ENCODE measurements at regions not wholly inside any gene's neighbourhood (a gene's known extent, or its start where the extent isn't known, plus 50 kb on each side); places are given as distances from the start of the nearest gene placed in this dataset.

DNA sequence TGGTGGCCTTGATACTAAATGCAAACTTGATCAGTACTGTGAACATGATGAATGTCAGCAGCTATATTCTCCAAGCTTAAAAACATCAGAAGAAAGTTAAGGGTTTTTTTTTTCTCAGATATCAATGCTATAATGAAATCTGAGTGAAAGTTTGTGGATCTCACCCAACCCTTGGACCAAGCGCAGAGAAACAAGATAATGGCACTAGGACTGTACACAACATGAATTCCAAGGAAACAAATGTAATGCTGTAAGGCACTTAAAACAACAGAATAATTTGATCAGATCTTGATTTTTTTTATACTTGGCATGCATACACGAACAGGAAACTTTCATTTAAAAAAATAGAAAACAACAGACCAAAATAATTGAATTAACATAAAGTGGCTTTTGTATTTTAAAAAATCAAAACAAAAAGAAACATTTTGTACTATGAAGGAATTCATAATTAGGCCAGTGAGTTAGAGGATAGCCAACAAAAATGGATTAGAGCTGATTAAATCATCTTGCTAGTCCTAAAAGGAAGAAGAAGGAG is 1154.0 kb upstream of the EYS start:
- DNase-seq: no peak

DNA sequence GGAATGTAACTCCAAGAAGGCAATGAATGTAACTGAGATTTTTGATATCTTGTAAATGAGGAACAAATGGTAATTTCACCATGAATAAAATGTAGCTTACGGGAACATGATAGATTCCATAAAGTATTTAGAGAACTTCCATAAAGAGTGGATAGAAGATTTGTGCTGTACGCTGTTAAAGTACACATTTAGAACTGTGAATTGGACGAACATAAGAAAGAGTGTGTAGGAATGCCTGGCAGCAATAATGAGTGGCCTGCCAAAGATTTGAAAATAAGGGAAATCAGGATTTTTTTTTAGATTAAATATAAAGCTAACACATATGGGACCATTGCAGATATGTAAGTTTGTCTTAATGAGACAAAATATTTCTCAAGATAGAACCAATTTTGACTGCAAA is 1153.3 kb upstream of the EYS start:
- DNase-seq: no peak

- no peak for DNase-seq
Measured at GRCh38 chr6:66858196-66858595, 1151.2 kb upstream of the EYS start.

DNA sequence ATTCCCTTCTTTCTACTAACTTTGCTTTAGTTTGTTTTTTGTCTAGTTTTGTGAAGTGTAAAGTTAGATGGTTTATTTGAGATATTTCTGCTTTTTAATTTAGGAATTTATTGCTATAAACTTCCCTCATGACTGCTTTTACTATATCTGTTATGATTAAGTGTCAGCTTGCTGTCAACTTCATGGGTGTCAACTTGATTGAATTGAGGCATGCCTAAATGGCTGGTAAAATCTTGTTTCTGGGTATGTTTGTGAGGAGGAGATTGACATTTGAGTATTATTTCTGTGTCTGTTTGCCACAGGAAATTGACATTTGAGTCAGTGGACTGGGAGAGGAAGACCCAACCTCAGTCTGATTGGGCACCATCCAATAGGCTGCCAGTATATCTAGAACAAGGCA is 1147.0 kb upstream of the EYS start:
- DNase-seq: no peak

GRCh38 chr6:66851930-66852329 is 1144.9 kb upstream of the EYS start:
- DNase-seq: no peak

- no peak for DNase-seq
Measured at GRCh38 chr6:66849843-66850242, 1142.8 kb upstream of the EYS start.

DNA sequence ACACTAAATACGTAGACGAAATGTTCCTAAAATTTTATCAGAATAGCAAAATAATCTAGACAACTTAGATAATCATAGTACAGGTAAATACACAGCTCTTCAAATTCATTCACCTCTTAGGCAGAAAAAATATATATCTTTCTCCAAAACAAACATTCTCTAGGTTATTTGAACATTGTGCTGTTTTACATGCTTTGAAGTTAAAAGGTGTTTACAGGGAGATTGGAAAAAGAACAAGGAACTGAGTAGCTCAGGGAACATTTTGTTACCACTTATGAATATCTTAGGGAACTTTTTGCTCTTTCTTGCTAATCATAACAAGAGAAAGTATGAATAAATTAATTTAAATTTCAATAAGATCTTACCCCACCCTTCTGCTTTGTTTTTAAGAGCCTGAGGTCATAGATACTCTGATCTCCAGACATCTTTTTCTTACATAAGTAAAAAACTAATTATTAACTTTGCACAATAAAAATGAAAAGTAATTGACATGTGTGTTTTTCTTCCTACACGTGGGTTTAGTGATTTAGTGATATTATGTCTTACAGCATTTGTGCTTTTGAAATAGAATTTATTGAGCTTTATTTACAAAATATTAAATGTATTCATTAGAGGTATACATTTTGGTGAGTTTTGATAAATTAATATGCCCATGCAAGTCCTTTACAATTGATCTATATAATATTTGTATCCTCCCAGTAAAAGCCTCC is 1141.4 kb upstream of the EYS start:
- DNase-seq: no peak

DNA sequence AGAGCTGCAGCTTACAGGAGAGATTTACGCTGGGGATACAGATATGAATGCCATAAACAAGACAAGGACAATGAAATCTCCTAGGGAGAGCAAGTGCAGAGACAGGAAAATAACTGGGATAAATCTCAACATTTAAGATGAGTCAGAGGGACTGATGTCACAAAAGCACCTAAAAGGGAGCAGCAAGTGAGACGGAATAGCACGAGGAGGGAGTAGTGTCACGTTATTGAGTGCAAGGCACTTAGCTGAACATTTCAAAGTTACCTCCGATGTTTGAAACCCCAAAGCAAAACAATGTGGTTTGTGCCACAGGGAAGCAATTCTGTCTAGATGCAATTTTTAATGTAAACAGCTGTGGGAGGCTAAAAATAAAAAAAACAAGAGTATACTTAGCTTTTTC is 1131.7 kb upstream of the EYS start:
- no peak for DNase-seq

DNA sequence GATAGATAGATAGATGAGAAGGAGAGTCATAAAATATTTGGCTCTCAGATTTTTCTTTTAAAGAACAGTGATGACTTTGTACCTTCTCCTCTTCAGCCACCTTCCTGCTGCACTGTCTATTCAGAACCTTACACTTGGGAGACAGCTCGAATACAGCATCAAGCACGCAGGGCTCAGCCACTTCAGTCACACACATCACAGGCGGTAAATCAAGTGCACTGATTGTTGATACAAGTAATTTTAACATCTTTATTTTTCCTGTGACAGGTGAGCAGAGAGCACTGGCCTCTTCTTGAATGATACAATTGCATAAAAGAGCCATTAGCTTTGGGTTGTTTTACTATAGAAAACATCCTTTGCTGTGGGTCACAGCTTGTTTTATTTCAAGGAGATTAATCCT is 1118.5 kb upstream of the EYS start:
- no peak for DNase-seq

GRCh38 chr6:66814156-66814555 is 1107.1 kb upstream of the EYS start:
- DNase-seq: no peak

- no peak for DNase-seq
Measured at GRCh38 chr6:66808771-66809170, 1101.7 kb upstream of the EYS start.

DNA sequence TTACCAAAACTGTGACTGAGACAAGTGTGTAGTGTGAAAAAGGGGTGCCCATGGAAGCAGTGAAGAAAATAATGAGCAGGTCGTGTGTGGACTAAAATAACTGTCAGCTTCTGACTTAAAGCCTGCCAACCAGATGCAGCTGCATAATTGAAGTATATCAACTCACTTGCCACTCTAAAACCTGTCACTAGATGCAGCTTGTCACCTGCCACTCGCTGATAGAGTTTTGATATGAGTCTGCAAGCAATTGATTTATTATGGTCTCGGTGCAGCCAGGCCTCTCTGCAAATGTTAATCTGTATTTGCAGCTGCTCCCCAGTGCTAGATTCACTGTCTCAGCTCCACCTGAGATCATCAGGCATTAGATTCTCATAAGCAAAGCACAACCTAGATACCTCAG is 1090.0 kb upstream of the EYS start:
- DNase-seq: no peak

DNA sequence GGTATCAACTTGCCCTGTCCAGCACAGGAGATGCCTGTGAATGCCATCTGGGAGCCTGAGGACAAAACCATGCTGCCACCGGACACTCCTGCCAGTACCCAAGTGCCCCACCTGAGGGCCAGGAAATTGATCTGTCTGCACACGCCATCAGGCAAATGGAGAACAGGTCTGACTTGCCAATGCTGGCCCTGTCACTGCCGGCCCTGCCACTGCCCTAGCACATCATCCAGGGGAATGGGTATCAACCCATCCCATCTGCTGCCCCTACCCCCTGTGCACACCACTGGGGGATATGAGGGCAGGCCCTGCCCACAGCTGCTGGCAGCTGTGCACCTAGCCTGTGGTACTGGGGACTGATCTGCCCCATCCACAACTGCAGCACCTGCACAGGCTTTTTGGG is 1081.6 kb upstream of the EYS start:
- no peak for DNase-seq

DNA sequence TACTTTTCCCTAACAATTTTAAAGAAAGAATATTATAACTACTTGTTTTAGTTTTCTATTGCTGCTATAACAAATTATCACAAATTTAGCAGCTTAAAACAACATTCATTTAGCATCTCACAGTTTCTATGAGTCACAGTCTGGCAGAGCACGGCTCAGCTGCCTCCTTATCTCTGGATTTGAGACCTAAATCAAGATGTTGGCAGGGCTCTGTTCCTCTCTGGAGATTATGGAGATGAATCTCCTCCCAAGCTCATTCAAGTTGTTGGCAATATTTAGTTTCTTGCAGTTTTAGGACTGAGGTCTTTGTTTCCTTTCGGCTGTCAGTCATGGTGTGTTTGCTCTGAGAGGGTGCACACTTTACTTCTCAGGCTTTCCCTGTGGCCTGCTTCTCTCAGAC is 1065.8 kb upstream of the EYS start:
- no peak for DNase-seq

GRCh38 chr6:66771626-66772025 is 1064.6 kb upstream of the EYS start:
- no peak for DNase-seq

DNA sequence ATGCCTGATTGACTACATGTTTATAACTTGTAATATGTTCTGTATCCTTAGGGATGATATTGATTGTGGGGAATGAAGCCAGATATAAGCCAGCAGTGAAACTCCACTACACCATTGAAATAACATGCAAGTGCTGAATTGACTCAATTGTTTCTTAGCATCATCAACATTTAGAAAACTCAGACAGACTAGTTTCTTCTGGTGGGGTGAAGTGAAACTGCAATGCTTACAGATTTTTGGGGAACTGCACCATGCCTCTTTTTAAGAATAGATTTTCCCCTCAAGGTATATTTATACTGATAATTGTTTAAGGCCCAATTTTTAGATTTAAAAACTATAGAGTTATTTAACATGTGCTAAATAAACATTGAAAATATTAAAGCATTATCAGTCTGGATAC is 1044.6 kb upstream of the EYS start:
- DNase-seq: no peak

DNA sequence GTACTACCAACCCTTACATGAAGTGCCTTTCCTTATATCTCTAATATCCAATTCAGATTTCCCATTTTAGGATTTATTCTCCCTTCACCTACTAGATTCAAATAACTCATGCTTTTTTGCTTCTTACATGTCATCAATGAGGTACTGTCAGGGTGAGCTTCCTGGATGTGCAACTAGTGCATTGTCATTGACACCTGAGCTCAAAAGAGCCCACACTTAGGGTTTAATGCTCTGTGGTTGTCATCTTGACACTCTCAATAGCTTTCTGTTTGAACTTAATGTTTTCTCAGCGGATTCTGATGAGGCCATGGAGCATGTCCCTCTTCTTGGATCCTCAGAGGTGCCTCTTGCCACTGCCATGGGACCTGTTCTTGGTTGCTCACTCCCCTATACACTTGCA is 1033.3 kb upstream of the EYS start:
- DNase-seq: no peak

GRCh38 chr6:66735106-66735890 is 1028.3 kb upstream of the EYS start:
- no peak for DNase-seq

DNA sequence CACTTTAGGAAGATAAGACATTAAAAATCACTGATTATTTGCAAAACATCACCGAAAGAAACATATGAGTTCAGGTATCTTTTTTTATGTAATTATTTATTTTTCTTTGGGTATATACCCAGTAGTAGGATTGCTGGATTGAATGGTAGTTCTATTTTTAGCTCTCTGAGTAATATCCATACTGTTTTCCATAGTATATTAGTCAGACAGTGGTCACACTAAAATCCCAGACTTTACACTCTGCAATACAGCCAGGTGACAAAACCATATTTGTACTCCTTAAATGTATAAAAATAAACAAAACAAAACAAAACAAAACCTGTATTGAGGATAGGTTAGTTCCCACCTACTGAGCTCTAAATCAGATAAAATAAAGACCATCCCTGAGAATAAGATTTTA is 1024.3 kb upstream of the EYS start:
- DNase-seq: no peak

GRCh38 chr6:66725670-66726069 is 1018.6 kb upstream of the EYS start:
- no peak for DNase-seq

GRCh38 chr6:66717801-66718200 is 1010.8 kb upstream of the EYS start:
- DNase-seq: no peak

DNA sequence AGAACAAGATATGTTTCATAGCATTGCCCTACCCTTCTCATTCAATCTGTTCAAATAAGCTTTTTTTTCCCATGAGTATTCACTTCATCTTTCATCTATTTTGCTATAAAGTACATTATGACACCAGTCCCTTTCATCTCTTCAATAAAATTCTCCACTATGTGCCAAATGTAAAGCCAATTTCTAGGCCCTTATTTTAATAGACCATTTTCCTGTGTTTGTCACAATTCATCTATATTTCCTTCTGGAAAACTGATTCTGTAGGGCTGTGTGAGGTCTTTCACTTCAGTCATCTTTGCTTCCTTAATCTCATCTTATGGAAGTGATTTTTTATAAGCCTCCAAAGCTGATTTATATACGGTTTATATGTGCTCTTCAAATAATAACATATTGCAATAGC is 992.4 kb upstream of the EYS start:
- no peak for DNase-seq

DNA sequence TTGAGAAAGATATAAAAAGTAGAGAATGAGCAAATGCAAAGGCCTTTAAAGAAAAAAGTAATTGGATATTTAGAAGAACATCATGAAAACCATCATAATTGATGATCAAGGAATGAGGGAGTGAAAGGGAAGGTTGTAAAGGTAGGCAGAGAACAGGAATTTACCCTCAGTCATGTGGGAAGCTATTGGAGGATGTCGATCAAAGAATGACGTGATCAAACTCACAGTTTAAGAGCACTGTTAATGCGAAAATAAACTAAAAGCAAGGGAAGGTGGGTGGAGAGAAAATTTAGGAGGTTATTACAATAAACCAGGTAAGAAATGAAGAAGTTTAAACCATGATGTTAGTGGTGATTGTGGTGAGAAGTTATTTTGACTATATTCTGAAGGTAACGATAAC is 982.6 kb upstream of the EYS start:
- DNase-seq: no peak

- no peak for DNase-seq
Measured at GRCh38 chr6:66687611-66688140, 980.6 kb upstream of the EYS start.

Measured in NCI-H1694 (cell line).